ENCODE measurements at regions not wholly inside any gene's neighbourhood (a gene's known extent, or its start where the extent isn't known, plus 50 kb on each side); places are given as distances from the start of the nearest gene placed in this dataset.

DNA sequence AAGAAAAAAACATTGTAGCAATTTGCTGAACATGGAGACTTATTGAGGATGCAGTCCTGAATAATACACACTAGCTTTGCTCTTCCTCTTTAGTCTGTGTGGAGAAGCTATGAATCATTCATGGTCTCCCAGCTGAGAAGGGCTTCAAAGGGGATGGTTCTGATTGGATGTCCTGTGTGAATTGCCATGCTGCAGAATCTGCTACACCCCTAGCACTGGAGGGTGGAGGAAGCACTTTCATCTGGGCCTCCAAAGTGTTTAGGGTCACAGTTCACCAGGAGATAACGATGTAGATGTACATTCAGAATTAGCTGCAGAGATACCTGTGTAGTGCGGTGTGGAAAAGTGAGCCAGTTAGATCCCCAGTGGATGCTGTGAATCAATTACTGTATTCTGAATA lies 321.1 kb upstream of the EDNRB start:
- TF ChIP-seq, protein P1, sequence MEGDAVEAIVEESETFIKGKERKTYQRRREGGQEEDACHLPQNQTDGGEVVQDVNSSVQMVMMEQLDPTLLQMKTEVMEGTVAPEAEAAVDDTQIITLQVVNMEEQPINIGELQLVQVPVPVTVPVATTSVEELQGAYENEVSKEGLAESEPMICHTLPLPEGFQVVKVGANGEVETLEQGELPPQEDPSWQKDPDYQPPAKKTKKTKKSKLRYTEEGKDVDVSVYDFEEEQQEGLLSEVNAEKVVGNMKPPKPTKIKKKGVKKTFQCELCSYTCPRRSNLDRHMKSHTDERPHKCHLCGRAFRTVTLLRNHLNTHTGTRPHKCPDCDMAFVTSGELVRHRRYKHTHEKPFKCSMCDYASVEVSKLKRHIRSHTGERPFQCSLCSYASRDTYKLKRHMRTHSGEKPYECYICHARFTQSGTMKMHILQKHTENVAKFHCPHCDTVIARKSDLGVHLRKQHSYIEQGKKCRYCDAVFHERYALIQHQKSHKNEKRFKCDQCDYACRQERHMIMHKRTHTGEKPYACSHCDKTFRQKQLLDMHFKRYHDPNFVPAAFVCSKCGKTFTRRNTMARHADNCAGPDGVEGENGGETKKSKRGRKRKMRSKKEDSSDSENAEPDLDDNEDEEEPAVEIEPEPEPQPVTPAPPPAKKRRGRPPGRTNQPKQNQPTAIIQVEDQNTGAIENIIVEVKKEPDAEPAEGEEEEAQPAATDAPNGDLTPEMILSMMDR (IDR thresholded peaks at IDR 0.05): no peak
- TF ChIP-seq POLR2A (IDR thresholded peaks at IDR 0.05): no peak

All from body of pancreas (tissue), 4 donors.